ENCODE measurements at regions not wholly inside any gene's neighbourhood (a gene's known extent, or its start where the extent isn't known, plus 50 kb on each side); places are given as distances from the start of the nearest gene placed in this dataset.

DNA sequence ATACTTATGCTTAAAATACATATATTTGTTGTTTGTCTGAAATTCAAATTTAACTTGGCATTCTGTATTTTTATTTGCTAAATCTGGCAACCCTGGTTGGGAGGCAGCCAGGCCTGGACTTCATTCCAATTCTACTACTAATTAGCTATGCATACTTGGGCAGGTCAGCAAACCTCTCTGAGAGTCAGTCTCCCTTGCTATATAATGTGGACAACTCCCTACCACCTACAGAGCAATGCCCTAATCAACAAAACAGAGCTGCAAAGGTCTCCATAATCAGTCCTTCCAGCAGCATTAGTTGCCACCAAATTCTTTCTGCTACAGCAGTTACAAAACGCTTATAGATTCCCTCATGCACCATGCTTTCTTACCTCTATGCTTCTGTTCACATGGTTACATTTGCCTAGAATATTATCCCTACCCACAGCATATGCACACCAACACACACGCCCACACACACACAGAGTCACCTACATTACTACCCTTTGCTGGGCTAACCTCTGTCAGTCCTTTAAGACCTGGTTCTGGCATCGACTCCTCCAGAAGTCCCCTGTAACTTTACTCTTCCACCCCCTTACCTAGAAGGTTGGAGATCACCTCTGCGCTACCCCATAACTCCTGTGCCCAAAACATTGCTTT, 188.7 kb downstream of the FGFR2 start:
- no peaks in the 10 kb centered on the region for H3K9me3 ChIP-seq
- no peaks in the 10 kb centered on the region for H3K27me3 ChIP-seq
- no peak overlapping the region for H3K4me3 ChIP-seq (ENCODE audit: low read depth in 1 of 2, low read length in 1 of 2)
- no peaks in the 10 kb centered on the region for H3K36me3 ChIP-seq
- no peaks in the 10 kb centered on the region for H3K4me1 ChIP-seq (ENCODE audit: control insufficient read depth in 1 of 2, insufficient read depth in 1 of 2, low read depth in 1 of 2, low read length in 1 of 2)
- H3K27ac ChIP-seq = no peak overlapping the region
- TF ChIP-seq, protein P1, sequence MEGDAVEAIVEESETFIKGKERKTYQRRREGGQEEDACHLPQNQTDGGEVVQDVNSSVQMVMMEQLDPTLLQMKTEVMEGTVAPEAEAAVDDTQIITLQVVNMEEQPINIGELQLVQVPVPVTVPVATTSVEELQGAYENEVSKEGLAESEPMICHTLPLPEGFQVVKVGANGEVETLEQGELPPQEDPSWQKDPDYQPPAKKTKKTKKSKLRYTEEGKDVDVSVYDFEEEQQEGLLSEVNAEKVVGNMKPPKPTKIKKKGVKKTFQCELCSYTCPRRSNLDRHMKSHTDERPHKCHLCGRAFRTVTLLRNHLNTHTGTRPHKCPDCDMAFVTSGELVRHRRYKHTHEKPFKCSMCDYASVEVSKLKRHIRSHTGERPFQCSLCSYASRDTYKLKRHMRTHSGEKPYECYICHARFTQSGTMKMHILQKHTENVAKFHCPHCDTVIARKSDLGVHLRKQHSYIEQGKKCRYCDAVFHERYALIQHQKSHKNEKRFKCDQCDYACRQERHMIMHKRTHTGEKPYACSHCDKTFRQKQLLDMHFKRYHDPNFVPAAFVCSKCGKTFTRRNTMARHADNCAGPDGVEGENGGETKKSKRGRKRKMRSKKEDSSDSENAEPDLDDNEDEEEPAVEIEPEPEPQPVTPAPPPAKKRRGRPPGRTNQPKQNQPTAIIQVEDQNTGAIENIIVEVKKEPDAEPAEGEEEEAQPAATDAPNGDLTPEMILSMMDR (IDR thresholded peaks at IDR 0.05) = no peak

DNA sequence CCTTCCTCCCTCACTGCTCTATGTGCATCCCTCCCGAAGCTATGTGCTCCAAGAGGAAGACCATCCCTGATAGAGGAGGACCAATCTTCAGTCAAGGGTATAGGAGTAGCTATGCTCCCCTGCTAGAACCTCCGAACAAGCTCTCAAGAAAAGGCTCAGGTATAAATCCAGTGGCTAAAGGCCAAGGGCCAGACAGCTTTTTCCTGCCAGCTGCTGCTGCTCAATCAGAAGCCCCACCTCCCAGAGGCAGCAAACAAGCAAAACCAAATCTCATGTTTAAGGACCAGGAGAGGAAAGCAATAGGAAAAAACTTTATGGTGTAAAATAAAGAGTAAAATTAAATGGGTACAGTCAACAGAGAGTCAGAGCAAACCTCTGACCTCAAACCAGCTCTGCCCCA, 187.2 kb downstream of the FGFR2 start:
- Histone ChIP-seq H3K9me3 (no peaks in the 10 kb centered on the region), H3K36me3 (no peaks in the 10 kb centered on the region), H3K4me3 (ENCODE audit: low read depth in 1 of 2, low read length in 1 of 2) (no peak overlapping the region), H3K4me1 (ENCODE audit: control insufficient read depth in 1 of 2, insufficient read depth in 1 of 2, low read depth in 1 of 2, low read length in 1 of 2) (no peaks in the 10 kb centered on the region), H3K27me3 (no peaks in the 10 kb centered on the region), H3K27ac (no peak overlapping the region)
- TF ChIP-seq, protein P1 (IDR thresholded peaks at IDR 0.05) = no peak

DNA sequence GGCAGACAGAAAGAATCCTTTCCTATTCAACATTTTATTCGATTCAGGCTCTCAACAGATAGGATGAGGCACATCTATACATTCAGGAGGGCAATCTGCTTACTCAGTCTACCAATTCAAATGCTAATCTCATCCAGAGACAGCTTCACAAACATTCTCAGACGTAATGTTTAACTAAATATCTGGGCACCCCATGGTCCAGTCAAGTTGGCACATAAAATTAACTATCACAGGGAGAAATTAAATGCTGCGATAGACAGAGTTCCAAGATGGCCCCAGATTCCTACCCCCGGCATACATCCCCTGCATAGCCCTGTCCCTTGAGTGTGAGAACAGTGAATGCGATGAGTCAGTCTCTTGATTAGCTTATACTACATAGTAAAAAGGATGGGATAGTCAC, 184.3 kb downstream of the FGFR2 start:
- H3K9me3 ChIP-seq = no peaks in the 10 kb centered on the region
- TF ChIP-seq, protein P1 (IDR thresholded peaks at IDR 0.05) = no peak
- no peak overlapping the region for H3K27ac ChIP-seq
- H3K36me3 ChIP-seq = no peaks in the 10 kb centered on the region
- H3K4me1 ChIP-seq (ENCODE audit: control insufficient read depth in 1 of 2, insufficient read depth in 1 of 2, low read depth in 1 of 2, low read length in 1 of 2) = no peaks in the 10 kb centered on the region
- H3K4me3 ChIP-seq (ENCODE audit: low read depth in 1 of 2, low read length in 1 of 2) = no peak overlapping the region
- no peaks in the 10 kb centered on the region for H3K27me3 ChIP-seq

DNA sequence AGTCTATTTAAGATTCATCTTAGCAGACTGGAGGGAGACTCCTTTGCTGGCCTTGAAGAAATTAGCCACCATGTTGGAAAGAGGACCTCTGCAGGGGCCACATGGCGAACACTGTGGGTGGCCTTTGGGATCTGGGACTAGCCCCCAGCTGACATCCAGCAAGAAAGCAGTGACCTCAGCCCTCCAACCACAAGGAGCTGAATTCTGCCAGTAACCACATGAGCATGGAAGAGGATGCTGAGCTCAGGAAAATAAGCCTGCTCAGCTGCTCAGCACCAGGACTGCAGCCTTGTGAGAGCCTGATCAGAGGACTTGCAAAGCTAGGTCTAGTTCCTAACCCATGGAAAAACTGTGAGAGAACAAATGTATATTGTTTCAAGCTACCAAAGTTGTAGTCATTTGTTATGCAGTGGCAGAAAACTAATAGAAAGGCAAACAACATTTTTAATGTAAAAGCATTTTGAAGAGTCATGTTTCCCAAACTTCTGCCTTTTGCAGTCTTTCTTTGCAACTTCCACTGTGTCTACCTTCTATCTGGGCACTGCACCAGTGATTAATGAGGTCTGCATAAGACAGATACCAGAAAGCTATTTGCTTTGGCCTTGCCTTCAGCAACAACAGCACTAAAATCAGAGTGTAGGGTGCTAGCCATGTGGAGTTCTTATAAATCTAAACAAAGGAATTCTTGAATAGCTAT, 183.7 kb downstream of the FGFR2 start:
- TF ChIP-seq, protein P1 (IDR thresholded peaks at IDR 0.05) = no peak
- Histone ChIP-seq H3K27ac (no peak overlapping the region), H3K27me3 (no peaks in the 10 kb centered on the region), H3K9me3 (no peaks in the 10 kb centered on the region), H3K4me3 (ENCODE audit: low read depth in 1 of 2, low read length in 1 of 2) (no peak overlapping the region), H3K36me3 (no peaks in the 10 kb centered on the region), H3K4me1 (ENCODE audit: control insufficient read depth in 1 of 2, insufficient read depth in 1 of 2, low read depth in 1 of 2, low read length in 1 of 2) (no peaks in the 10 kb centered on the region)

DNA sequence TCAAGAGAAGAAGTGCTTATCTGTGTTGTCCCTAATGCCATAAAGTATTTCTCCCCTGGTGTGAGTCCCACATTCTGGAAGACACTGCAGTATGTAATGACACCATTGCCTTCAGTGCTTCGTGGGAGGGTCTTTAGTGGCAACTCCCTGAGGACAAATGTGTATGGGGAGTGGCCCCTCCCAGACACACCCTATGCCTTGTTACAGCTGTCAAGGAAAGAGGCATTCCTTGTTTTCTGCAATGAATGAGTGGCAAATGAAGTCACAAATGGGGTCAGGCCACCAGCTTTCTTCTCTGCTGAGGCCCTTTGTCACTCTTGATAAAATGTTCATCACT, 183.2 kb downstream of the FGFR2 start:
- Histone ChIP-seq H3K4me3 (ENCODE audit: low read depth in 1 of 2, low read length in 1 of 2) (no peak overlapping the region), H3K27ac (no peak overlapping the region), H3K9me3 (no peaks in the 10 kb centered on the region), H3K36me3 (no peaks in the 10 kb centered on the region), H3K27me3 (no peaks in the 10 kb centered on the region), H3K4me1 (ENCODE audit: control insufficient read depth in 1 of 2, insufficient read depth in 1 of 2, low read depth in 1 of 2, low read length in 1 of 2) (no peaks in the 10 kb centered on the region)
- TF ChIP-seq, protein P1 (IDR thresholded peaks at IDR 0.05) = no peak

Data from neutrophil (primary cell).